H9 (cell line): ENCODE measurements at regions not wholly inside any gene's neighbourhood (a gene's known extent, or its start where the extent isn't known, plus 50 kb on each side); places are given as distances from the start of the nearest gene placed in this dataset.

Experiments used
- DNase-seq: peaks from one replicate; pipeline ENCODE4 v3.0.0-alpha.2; 2017
- H2AFZ ChIP-seq: one replicate; pipeline ENCODE4 v1.6.1; 2013; ENCODE audit warnings: mild to moderate bottlenecking, low read length, control low read depth, moderate library complexity
- H2AK5ac ChIP-seq: 2 replicates; pipeline ENCODE4 v1.6.1; 2013; ENCODE audit warnings: low read length, control low read depth, mixed read lengths; ENCODE audit not compliant: insufficient read length
- H2BK120ac ChIP-seq: one replicate; pipeline ENCODE4 v1.6.1; 2013; ENCODE audit warnings: low read depth, mild to moderate bottlenecking, low read length, control low read depth, inconsistent platforms; ENCODE audit not compliant: poor library complexity, severe bottlenecking
- H2BK12ac ChIP-seq: 2 replicates; pipeline ENCODE4 v1.6.1; 2013; ENCODE audit warnings: low read length, control low read depth, mixed read lengths, low read depth; ENCODE audit not compliant: insufficient read length
- H2BK15ac ChIP-seq: 2 replicates; pipeline ENCODE4 v1.6.1; 2013; ENCODE audit warnings: low read depth, low read length, control low read depth
- H2BK20ac ChIP-seq: one replicate; pipeline ENCODE4 v1.6.1; 2013; ENCODE audit warnings: low read depth, mild to moderate bottlenecking, low read length, control low read depth, inconsistent platforms; ENCODE audit not compliant: poor library complexity, severe bottlenecking
- H2BK5ac ChIP-seq: 2 replicates; pipeline ENCODE4 v1.6.1; 2013; ENCODE audit warnings: low read length, control low read depth, mixed read lengths; ENCODE audit not compliant: insufficient read length
- H3K14ac ChIP-seq: 2 replicates; pipeline ENCODE4 v1.6.1; 2013; ENCODE audit warnings: low read length, control low read depth; ENCODE audit not compliant: insufficient read depth
- H3K18ac ChIP-seq: 2 replicates; pipeline ENCODE4 v1.6.1; 2013; ENCODE audit warnings: low read depth, mild to moderate bottlenecking, mixed read lengths, low read length, control low read depth; ENCODE audit not compliant: insufficient read length
- H3K23ac ChIP-seq: 2 replicates; pipeline ENCODE4 v1.6.1; 2013; ENCODE audit warnings: low read length, control low read depth, mixed read lengths, low read depth; ENCODE audit not compliant: insufficient read length
- H3K23me2 ChIP-seq: 2 replicates; pipeline ENCODE4 v1.6.1; 2013; ENCODE audit warnings: low read depth, mild to moderate bottlenecking, mixed read lengths, low read length, control low read depth; ENCODE audit not compliant: insufficient read length, poor library complexity, severe bottlenecking
- H3K27ac ChIP-seq: 2 replicates; pipeline ENCODE4 v1.5.1; 2013; ENCODE audit warnings: low read length, control low read depth, mixed read lengths, low read depth; ENCODE audit not compliant: insufficient read length
- H3K27me3 ChIP-seq: 2 replicates; pipeline ENCODE4 v1.6.1; 2013; ENCODE audit warnings: low read length, control low read depth, inconsistent platforms; ENCODE audit not compliant: insufficient read depth
- H3K4ac ChIP-seq: 2 replicates; pipeline ENCODE4 v1.6.1; 2013; ENCODE audit warnings: low read depth, mild to moderate bottlenecking, control low read depth, inconsistent platforms, low read length, moderate library complexity
- H3K4me1 ChIP-seq: 2 replicates; pipeline ENCODE4 v1.6.1; 2013; ENCODE audit warnings: low read length, control low read depth, inconsistent platforms; ENCODE audit not compliant: insufficient read depth
- H3K4me2 ChIP-seq: 2 replicates; pipeline ENCODE4 v1.6.1; 2013; ENCODE audit warnings: low read length, control low read depth, mixed read lengths; ENCODE audit not compliant: insufficient read length, insufficient read depth
- H3K56ac ChIP-seq: 2 replicates; pipeline ENCODE4 v1.6.1; 2013; ENCODE audit warnings: low read depth, mild to moderate bottlenecking, mixed read lengths, low read length, control low read depth; ENCODE audit not compliant: insufficient read length
- H3K79me1 ChIP-seq: 2 replicates; pipeline ENCODE4 v1.6.1; 2013; ENCODE audit warnings: low read depth, mild to moderate bottlenecking, moderate library complexity, low read length, control low read depth, inconsistent platforms; ENCODE audit not compliant: insufficient read depth, poor library complexity, severe bottlenecking
- H3K79me2 ChIP-seq: 2 replicates; pipeline ENCODE4 v1.6.1; 2013; ENCODE audit warnings: low read length, control low read depth, inconsistent platforms; ENCODE audit not compliant: insufficient read depth
- H3K9ac ChIP-seq: 2 replicates; pipeline ENCODE4 v1.6.1; 2013; ENCODE audit warnings: low read length, control low read depth, mixed read lengths; ENCODE audit not compliant: insufficient read length; ENCODE audit errors: extremely low read depth
- H3K9me3 ChIP-seq: one replicate; pipeline ENCODE4 v1.6.1; 2013; ENCODE audit warnings: low read depth, low read length, inconsistent platforms; ENCODE audit not compliant: control insufficient read depth
- H3T11ph ChIP-seq: one replicate; pipeline ENCODE4 v1.6.1; 2013; ENCODE audit warnings: mild to moderate bottlenecking, low read length, control low read depth, inconsistent platforms
- H4K20me1 ChIP-seq: one replicate; pipeline ENCODE4 v1.6.1; 2013; ENCODE audit not compliant: control insufficient read depth, insufficient read length, insufficient read depth
- H4K5ac ChIP-seq: 2 replicates; pipeline ENCODE4 v1.6.1; 2013; ENCODE audit warnings: low read depth, mild to moderate bottlenecking, mixed read lengths, low read length, control low read depth; ENCODE audit not compliant: insufficient read length
- H4K8ac ChIP-seq: replicated peaks from 2 replicates; pipeline ENCODE4 v1.6.1; 2013; ENCODE audit warnings: low read length, control low read depth, mixed read lengths, low read depth; ENCODE audit not compliant: insufficient read length
- H4K91ac ChIP-seq: 2 replicates; pipeline ENCODE4 v1.6.1; 2013; ENCODE audit warnings: low read depth, mild to moderate bottlenecking, moderate library complexity, mixed read lengths, low read length, control low read depth; ENCODE audit not compliant: insufficient read length
- H3K27ac Mint-ChIP-seq, 3 experiments: 2 replicates in 2 of 3; 3 replicates in 1 of 3; pipeline ENCODE4 v1.8.0; 2020 to 2021; ENCODE audit warnings: mixed read lengths in 3 of 3, mild to moderate bottlenecking in 1 of 3, moderate library complexity in 1 of 3
- H3K27me3 Mint-ChIP-seq: 2 replicates; pipeline ENCODE4 v1.8.0; 2021; ENCODE audit warnings: low read depth, mild to moderate bottlenecking, moderate library complexity, mixed read lengths
- H3K36me3 Mint-ChIP-seq, 3 experiments: 2 replicates in 2 of 3; 3 replicates in 1 of 3; pipeline ENCODE4 v1.8.0; 2020 to 2021; ENCODE audit warnings: low read depth in 3 of 3, mixed read lengths in 3 of 3; ENCODE audit not compliant: insufficient read depth in 1 of 3
- H3K4me1 Mint-ChIP-seq, 2 experiments: 2 replicates each; pipeline ENCODE4 v1.8.0; 2020; ENCODE audit warnings: mixed read lengths in 2 of 2
- H3K4me3 Mint-ChIP-seq, 2 experiments: 2 replicates in 1 of 2; 3 replicates in 1 of 2; pipeline ENCODE4 v1.8.0; 2020 to 2021; ENCODE audit warnings: mild to moderate bottlenecking in 2 of 2, mixed read lengths in 2 of 2, moderate library complexity in 1 of 2
- H3K9me3 Mint-ChIP-seq, 2 experiments: 2 replicates in 1 of 2; 3 replicates in 1 of 2; pipeline ENCODE4 v1.8.0; 2020; ENCODE audit warnings: mild to moderate bottlenecking in 2 of 2, mixed read lengths in 2 of 2, moderate library complexity in 1 of 2
- CTCF ChIP-seq: fragments of 200-600 bp; sonication (generic); conservative IDR thresholded peaks from 3 replicates; pipeline ENCODE4 v1.8.0; 2021; ENCODE audit warnings: antibody characterized with exemption, mild to moderate bottlenecking
- WGBS: extraction: QIAGEN DNeasy Blood & Tissue Kit; methylation state at CpG from one replicate; pipeline ENCODE4 v1.1.7; 2013; ENCODE audit warnings: missing lambda C conversion rate, low lambda C conversion rate, mixed read lengths; ENCODE audit not compliant: insufficient read length; ENCODE audit errors: extremely low coverage; 5-methylcytosine and 5-hydroxymethylcytosine counted together

GRCh38 chr1:29903548-29904166 lies 667.3 kb downstream of the PTPRU start:
- H3K79me2 ChIP-seq, result no peaks in the 10 kb centered on the region
- Mint-ChIP-seq H3K9me3 (no peaks in the 10 kb centered on the region), H3K4me3 (no peak overlapping the region), H3K27ac (no peak overlapping the region; a peak in 1 of 7 replicates), H3K36me3 (no peaks in the 10 kb centered on the region), H3K27me3 (peaks cover 1% of the 10 kb centered on the region), H3K4me1 (peaks cover 18 to 27% of the 10 kb centered on the region in 2 experiments)
- no peak overlapping the region for H3K18ac ChIP-seq
- H4K20me1 ChIP-seq, result no peaks in the 10 kb centered on the region
- no peak overlapping the region for H2BK5ac ChIP-seq
- H3K56ac ChIP-seq, result no peak overlapping the region
- H3K4me2 ChIP-seq, result no peak overlapping the region
- no peaks in the 10 kb centered on the region for H3K27me3 ChIP-seq
- DNase-seq, result no peak
- no peak overlapping the region for H2AFZ ChIP-seq
- no peak overlapping the region for H2BK15ac ChIP-seq
- H3K4me1 ChIP-seq, result no peaks in the 10 kb centered on the region
- H3K23ac ChIP-seq, result no peak overlapping the region
- H3K14ac ChIP-seq, result no peak overlapping the region
- no peak overlapping the region for H2BK12ac ChIP-seq
- no peaks in the 10 kb centered on the region for H3K23me2 ChIP-seq
- H3K4ac ChIP-seq, result no peak overlapping the region
- no peak overlapping the region for H3K27ac ChIP-seq
- H3K9ac ChIP-seq, result no peak overlapping the region
- H3T11ph ChIP-seq, result no peak overlapping the region
- no peak overlapping the region for H2BK20ac ChIP-seq
- no peaks in the 10 kb centered on the region for H3K79me1 ChIP-seq
- H3K9me3 ChIP-seq, result no peaks in the 10 kb centered on the region
- no peak for TF ChIP-seq CTCF
- H2AK5ac ChIP-seq, result no peak overlapping the region
- no peak overlapping the region for H2BK120ac ChIP-seq
- H4K5ac ChIP-seq, result no peak overlapping the region
- H4K91ac ChIP-seq, result no peak overlapping the region
- no peak overlapping the region for H4K8ac ChIP-seq
- no CpG with 5 or more reads among the region's 5 CpGs for WGBS
